C4-2B (cell line): ENCODE measurements at regions not wholly inside any gene's neighbourhood (a gene's known extent, or its start where the extent isn't known, plus 50 kb on each side); places are given as distances from the start of the nearest gene placed in this dataset.

Experiments used
- ZFX ChIP-seq: fragments of 450-650 bp; IDR thresholded peaks from 2 replicates; pipeline ENCODE4 v1.6.1; 2017
- TF ChIP-seq, protein P1 (sequence below): fragments of 450-650 bp; conservative IDR thresholded peaks from 2 replicates; pipeline ENCODE4 v1.5.1; 2017; ENCODE audit warnings: mild to moderate bottlenecking

DNA sequence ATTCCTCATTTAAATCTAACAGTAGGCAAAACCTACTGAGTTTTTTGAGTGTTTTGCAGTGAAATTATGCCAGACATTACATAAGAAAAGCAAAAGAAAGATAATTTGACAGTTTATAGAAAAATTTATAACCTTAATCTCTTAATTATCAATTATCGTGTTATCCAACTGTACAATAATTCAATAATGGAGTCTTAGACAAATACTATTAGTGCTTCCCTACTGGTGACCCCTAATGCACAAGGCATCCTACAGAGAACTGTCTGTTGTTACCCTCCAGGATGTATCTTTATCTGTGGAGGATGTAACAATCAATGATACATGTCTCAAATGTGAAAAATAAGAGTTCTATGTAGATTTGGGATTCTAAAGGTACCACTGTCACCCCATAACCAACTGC, 1687.6 kb downstream of the GRIK2 start:
- TF ChIP-seq, protein P1, sequence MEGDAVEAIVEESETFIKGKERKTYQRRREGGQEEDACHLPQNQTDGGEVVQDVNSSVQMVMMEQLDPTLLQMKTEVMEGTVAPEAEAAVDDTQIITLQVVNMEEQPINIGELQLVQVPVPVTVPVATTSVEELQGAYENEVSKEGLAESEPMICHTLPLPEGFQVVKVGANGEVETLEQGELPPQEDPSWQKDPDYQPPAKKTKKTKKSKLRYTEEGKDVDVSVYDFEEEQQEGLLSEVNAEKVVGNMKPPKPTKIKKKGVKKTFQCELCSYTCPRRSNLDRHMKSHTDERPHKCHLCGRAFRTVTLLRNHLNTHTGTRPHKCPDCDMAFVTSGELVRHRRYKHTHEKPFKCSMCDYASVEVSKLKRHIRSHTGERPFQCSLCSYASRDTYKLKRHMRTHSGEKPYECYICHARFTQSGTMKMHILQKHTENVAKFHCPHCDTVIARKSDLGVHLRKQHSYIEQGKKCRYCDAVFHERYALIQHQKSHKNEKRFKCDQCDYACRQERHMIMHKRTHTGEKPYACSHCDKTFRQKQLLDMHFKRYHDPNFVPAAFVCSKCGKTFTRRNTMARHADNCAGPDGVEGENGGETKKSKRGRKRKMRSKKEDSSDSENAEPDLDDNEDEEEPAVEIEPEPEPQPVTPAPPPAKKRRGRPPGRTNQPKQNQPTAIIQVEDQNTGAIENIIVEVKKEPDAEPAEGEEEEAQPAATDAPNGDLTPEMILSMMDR: no peak
- no peak for TF ChIP-seq ZFX
